DOHH2 (cell line): ENCODE measurements at regions not wholly inside any gene's neighbourhood (a gene's known extent, or its start where the extent isn't known, plus 50 kb on each side); places are given as distances from the start of the nearest gene placed in this dataset.

Experiments used
- H3F3A ChIP-seq: fragments of 200-600 bp; sonication (generic), shearing (Covaris generic); 2 replicates; pipeline ENCODE4 v1.6.0; 2016; ENCODE audit warnings: antibody characterized with exemption, mild to moderate bottlenecking; ENCODE audit not compliant: control insufficient read depth, insufficient read depth
- H3K27ac ChIP-seq: fragments of 200-600 bp; sonication (generic); 2 replicates; pipeline ENCODE4 v1.5.1; 2014; ENCODE audit warnings: low read depth, mild to moderate bottlenecking, low read length, moderate library complexity
- H3K27me3 ChIP-seq: fragments of 200-600 bp; sonication (generic); 2 replicates; pipeline ENCODE4 v1.6.1; 2014; ENCODE audit warnings: mild to moderate bottlenecking, low read length, mixed read lengths; ENCODE audit not compliant: control insufficient read depth
- H3K36me3 ChIP-seq: fragments of 200-600 bp; sonication (generic); 2 replicates; pipeline ENCODE4 v1.6.1; 2014; ENCODE audit warnings: mild to moderate bottlenecking, low read length, moderate library complexity, mixed read lengths; ENCODE audit not compliant: control insufficient read depth
- H3K4me1 ChIP-seq: fragments of 200-600 bp; sonication (generic); 2 replicates; pipeline ENCODE4 v1.6.1; 2014; ENCODE audit warnings: mild to moderate bottlenecking, low read length, mixed read lengths; ENCODE audit not compliant: control insufficient read depth
- H3K4me2 ChIP-seq: fragments of 200-600 bp; sonication (generic); 2 replicates; pipeline ENCODE4 v1.6.0; 2014; ENCODE audit warnings: mild to moderate bottlenecking, low read length, moderate library complexity
- H3K4me3 ChIP-seq: fragments of 200-600 bp; sonication (generic); 2 replicates; pipeline ENCODE4 v1.5.1; 2014; ENCODE audit warnings: mild to moderate bottlenecking, low read length, mixed read lengths
- H3K79me2 ChIP-seq: fragments of 200-600 bp; sonication (generic); 2 replicates; pipeline ENCODE4 v1.6.1; 2014; ENCODE audit warnings: mild to moderate bottlenecking, low read length, mixed read lengths; ENCODE audit not compliant: control insufficient read depth
- H3K9me2 ChIP-seq: fragments of 200-600 bp; sonication (generic); replicated peaks from 2 replicates; pipeline ENCODE4 v1.6.1; 2014; ENCODE audit warnings: mild to moderate bottlenecking, low read length, mixed read lengths; ENCODE audit not compliant: control insufficient read depth
- H3K9me3 ChIP-seq: fragments of 200-600 bp; sonication (generic); 2 replicates; pipeline ENCODE4 v1.6.1; 2014; ENCODE audit warnings: antibody characterized with exemption, low read length, mixed read lengths; ENCODE audit not compliant: control insufficient read depth, insufficient read depth
- H4K20me1 ChIP-seq: fragments of 200-600 bp; sonication (generic); 2 replicates; pipeline ENCODE4 v1.6.0; 2014; ENCODE audit warnings: low read depth, mild to moderate bottlenecking, antibody characterized with exemption, low read length, moderate library complexity; ENCODE audit not compliant: control insufficient read depth, insufficient read depth
- CTCF ChIP-seq: fragments of 200-600 bp; sonication (generic); IDR thresholded peaks from one replicate; pipeline ENCODE4 v1.5.1; 2014; ENCODE audit warnings: antibody characterized with exemption, mild to moderate bottlenecking, low read depth, low read length; ENCODE audit not compliant: poor library complexity, severe bottlenecking
- EZH2phosphoT487 ChIP-seq: fragments of 200-600 bp; sonication (generic); IDR thresholded peaks from 2 replicates; pipeline ENCODE4 v1.6.1; 2017; ENCODE audit warnings: borderline replicate concordance, mild to moderate bottlenecking, antibody characterized with exemption, low read length, moderate library complexity, mixed read lengths

DNA sequence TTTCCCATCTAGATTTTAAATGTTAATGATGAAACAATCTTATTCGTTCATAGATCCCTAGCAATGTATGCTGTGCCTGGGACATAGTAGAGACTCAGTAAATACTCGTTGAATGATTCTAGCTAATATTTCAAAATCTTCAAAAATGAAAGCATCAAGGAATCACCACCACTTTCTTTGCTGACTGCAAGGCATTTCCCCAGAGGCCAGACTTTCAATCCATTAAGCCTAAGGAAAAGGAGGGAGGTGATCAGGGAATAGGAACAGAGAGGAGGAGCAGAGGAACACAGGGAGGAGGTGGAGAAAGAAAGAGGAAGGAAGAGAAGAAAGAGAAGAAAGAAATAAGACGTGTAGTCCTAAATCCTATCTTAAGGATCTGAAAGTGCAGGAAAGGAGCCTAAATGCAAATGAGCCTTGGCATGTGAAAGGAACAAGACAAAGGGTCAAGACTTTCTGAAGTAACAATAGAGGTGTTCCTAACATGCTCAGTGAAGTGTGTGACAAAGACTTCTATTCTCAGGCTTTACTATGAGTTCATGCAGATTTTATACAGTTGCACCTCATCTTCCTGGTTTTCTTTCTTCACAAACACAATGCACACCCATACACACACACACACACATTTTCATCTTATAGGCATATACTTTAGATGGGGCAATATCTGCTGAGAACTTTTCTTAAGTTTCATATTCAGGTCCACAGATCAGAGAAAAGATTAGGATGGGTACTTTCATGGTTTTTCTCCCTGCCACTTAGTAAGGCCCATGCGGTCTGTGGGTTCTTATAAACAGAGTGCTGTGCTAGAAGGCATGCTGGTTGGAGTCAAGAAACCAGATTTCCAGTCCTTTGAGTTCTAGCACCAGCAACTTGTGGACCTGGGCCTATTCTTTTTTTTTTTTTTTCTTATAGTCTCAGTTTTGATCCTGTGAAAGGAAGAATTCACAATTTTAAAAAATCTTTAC is 512.2 kb upstream of the TNC start:
- Histone ChIP-seq H3K27ac (no peak overlapping the region), H4K20me1 (no peaks in the 10 kb centered on the region), H3K9me3 (no peaks in the 10 kb centered on the region), H3F3A (no peaks in the 10 kb centered on the region), H3K79me2 (no peaks in the 10 kb centered on the region), H3K4me3 (no peak overlapping the region), H3K9me2 (no peaks in the 10 kb centered on the region), H3K27me3 (no peaks in the 10 kb centered on the region), H3K36me3 (no peaks in the 10 kb centered on the region), H3K4me1 (no peaks in the 10 kb centered on the region), H3K4me2 (no peak overlapping the region)
- TF ChIP-seq CTCF (no peak), EZH2phosphoT487 (no peak)

- Histone ChIP-seq H3F3A (no peaks in the 10 kb centered on the region), H3K4me3 (no peak overlapping the region), H3K9me3 (no peaks in the 10 kb centered on the region), H3K4me2 (no peak overlapping the region), H3K36me3 (no peaks in the 10 kb centered on the region), H3K9me2 (no peaks in the 10 kb centered on the region), H3K79me2 (no peaks in the 10 kb centered on the region), H4K20me1 (no peaks in the 10 kb centered on the region), H3K27ac (no peak overlapping the region), H3K4me1 (no peaks in the 10 kb centered on the region), H3K27me3 (no peaks in the 10 kb centered on the region)
- TF ChIP-seq CTCF, result no peak
- TF ChIP-seq EZH2phosphoT487, result no peak
Observed at GRCh38 chr9:115632391-115632790, 514.4 kb upstream of the TNC start.

DNA sequence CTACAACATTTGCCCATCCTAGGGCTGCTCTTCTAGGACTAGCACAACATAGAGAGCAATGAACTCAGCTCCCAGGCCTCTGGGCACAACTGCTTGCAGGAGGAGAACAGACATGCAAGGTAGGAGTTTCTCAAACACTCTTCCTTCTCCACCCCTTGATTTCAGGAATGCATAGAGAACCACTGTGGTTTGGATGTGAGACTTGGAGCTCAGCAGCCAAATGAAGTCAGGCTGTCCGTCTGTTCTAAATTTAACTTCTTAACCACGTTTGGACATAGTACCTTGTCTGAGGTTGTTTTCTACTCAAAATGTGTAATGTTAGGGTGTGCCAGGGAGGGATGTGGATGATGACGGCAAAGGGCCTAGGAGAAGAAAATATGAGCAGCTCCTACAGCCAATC is 515.1 kb upstream of the TNC start:
- Histone ChIP-seq H3K9me2 (no peaks in the 10 kb centered on the region), H3K9me3 (no peaks in the 10 kb centered on the region), H3K4me1 (no peaks in the 10 kb centered on the region), H3K36me3 (no peaks in the 10 kb centered on the region), H3F3A (no peaks in the 10 kb centered on the region), H4K20me1 (no peaks in the 10 kb centered on the region), H3K4me2 (no peak overlapping the region), H3K79me2 (no peaks in the 10 kb centered on the region), H3K4me3 (no peak overlapping the region), H3K27ac (no peak overlapping the region), H3K27me3 (no peaks in the 10 kb centered on the region)
- no peak for TF ChIP-seq CTCF
- no peak for TF ChIP-seq EZH2phosphoT487
